Suprapubic skin (tissue), 3 donors: ENCODE measurements at regions not wholly inside any gene's neighbourhood (a gene's known extent, or its start where the extent isn't known, plus 50 kb on each side); places are given as distances from the start of the nearest gene placed in this dataset.

ENCODE experiments used
- POLR2AphosphoS5 ChIP-seq, 3 donors: sonication (generic); formaldehyde crosslinking; IDR thresholded peaks; one replicate each; pipeline ENCODE4 v1.6.1; 2017; ENCODE audit warnings: antibody characterized with exemption in 3 of 3
- TF ChIP-seq, protein P1 (sequence below), 2 donors: fragments of 200-600 bp in 1 of 2; fragments of 450-650 bp in 1 of 2; sonication (generic) in 1 of 2; IDR thresholded peaks; one replicate each; pipeline ENCODE4 v1.5.1; 2016 to 2019; ENCODE audit warnings: antibody characterized with exemption in 2 of 2, mild to moderate bottlenecking in 1 of 2, moderate library complexity in 1 of 2

DNA sequence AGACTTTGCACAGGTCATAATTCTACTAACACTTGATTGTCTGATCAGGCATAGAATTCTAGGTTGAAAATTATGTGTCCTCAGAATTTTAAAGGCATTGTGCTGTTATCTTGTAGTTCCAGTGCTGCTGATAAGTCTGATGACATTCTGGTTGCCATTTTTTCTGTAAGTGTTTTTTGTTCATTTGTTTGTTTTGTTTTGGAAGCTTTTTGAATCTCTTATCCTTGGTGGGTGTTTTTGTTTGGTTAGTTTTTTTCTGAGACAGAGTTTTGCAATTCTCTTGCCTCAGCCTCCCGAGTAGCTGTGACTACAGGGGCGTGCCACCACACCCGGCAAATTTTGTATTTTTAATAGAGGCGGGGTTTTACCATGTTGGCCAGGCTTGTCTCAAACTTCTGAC lies 178.9 kb downstream of the CCDC71L start:
- TF ChIP-seq POLR2AphosphoS5 (IDR thresholded peaks at IDR 0.05) = no peak
- TF ChIP-seq, protein P1, sequence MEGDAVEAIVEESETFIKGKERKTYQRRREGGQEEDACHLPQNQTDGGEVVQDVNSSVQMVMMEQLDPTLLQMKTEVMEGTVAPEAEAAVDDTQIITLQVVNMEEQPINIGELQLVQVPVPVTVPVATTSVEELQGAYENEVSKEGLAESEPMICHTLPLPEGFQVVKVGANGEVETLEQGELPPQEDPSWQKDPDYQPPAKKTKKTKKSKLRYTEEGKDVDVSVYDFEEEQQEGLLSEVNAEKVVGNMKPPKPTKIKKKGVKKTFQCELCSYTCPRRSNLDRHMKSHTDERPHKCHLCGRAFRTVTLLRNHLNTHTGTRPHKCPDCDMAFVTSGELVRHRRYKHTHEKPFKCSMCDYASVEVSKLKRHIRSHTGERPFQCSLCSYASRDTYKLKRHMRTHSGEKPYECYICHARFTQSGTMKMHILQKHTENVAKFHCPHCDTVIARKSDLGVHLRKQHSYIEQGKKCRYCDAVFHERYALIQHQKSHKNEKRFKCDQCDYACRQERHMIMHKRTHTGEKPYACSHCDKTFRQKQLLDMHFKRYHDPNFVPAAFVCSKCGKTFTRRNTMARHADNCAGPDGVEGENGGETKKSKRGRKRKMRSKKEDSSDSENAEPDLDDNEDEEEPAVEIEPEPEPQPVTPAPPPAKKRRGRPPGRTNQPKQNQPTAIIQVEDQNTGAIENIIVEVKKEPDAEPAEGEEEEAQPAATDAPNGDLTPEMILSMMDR (IDR thresholded peaks at IDR 0.05) = no peak
